Left lung (tissue), 4 donors: ENCODE measurements at regions not wholly inside any gene's neighbourhood (a gene's known extent, or its start where the extent isn't known, plus 50 kb on each side); places are given as distances from the start of the nearest gene placed in this dataset.

Experiments used
- ATAC-seq: fragments of 200-7000 bp; cut with Tn5 transposase; one replicate; pipeline ENCODE4 v1.9.1; 2020; ENCODE audit warnings: moderate library complexity
- DNase-seq, 4 donors: peaks; one replicate each; pipeline ENCODE4 v3.0.0-alpha.2; 2013 to 2020
- H3K27ac ChIP-seq, 2 donors: fragments of 200-600 bp; sonication (generic) in 1 of 2; one replicate each; pipeline versions ENCODE4 v1.5.0 to v1.8.0; 2020 to 2021
- H3K27me3 ChIP-seq, 2 donors: fragments of 200-600 bp; sonication (generic) in 1 of 2; one replicate each; pipeline versions ENCODE4 v1.5.0 to v1.8.0; 2020 to 2021
- H3K36me3 ChIP-seq, 2 donors: fragments of 200-600 bp; sonication (generic) in 1 of 2; one replicate each; pipeline versions ENCODE4 v1.5.0 to v1.8.0; 2020 to 2021
- H3K4me1 ChIP-seq, 2 donors: fragments of 200-600 bp; one replicate each; pipeline ENCODE4 v1.8.0; 2021
- H3K4me3 ChIP-seq, 2 donors: fragments of 200-600 bp; sonication (generic) in 1 of 2; one replicate each; pipeline versions ENCODE4 v1.5.0 to v1.8.0; 2020 to 2021; ENCODE audit warnings: mild to moderate bottlenecking in 1 of 2
- H3K9me3 ChIP-seq, 2 donors: fragments of 200-600 bp; sonication (generic) in 1 of 2; one replicate each; pipeline versions ENCODE4 v1.5.0 to v1.8.0; 2020 to 2021
- CTCF ChIP-seq, 2 donors: fragments of 200-600 bp; sonication (generic) in 1 of 2; IDR thresholded peaks; one replicate each; pipeline versions ENCODE4 v1.5.0 to v1.8.0; 2021; ENCODE audit warnings: antibody characterized with exemption in 2 of 2
- intact Hi-C, 2 donors: fragments of 100-400 bp; cut with DNase I; formaldehyde crosslinking; loops; one replicate each; pipeline versions ENCODE4 v1.11.2 to v1.14.2; 2022
- donor health status: DM: no; HTN: yes; CAD: no.
- donor health status: DM: no; HTN: no; CAD: no.

GRCh38 chr1:95311014-95311413 lies 77.0 kb downstream of the RWDD3 start:
- H3K27me3 ChIP-seq = peaks cover 0 to 26% of the 10 kb centered on the region in 2 donors
- intact Hi-C loops = no loop called here
- H3K9me3 ChIP-seq = no peaks in the 10 kb centered on the region
- no peaks in the 10 kb centered on the region for H3K36me3 ChIP-seq
- ATAC-seq (no peak), DNase-seq (no peak)
- H3K4me3 ChIP-seq = no peak overlapping the region
- H3K27ac ChIP-seq = no peak overlapping the region
- TF ChIP-seq CTCF (IDR thresholded peaks at IDR 0.05) = no peak
- H3K4me1 ChIP-seq = no peaks in the 10 kb centered on the region

DNA sequence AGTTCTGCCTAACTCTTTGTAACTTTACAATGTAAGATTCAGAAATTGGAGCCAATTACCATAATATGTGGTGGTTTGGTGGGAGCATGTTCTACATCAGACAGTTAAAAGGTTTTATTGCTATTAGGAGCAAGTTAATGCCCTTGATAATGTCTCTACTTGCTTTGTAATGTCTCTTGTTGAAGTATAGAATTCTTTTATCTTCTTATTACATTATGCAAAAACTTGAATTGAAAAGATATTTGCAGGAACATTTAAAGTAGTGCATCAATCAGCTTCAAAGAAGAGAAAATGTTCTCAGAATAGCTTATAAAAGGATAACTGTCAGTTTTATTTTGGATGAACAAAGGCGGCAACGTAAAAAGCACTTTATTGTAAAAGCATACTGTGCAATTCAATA lies 77.8 kb downstream of the RWDD3 start:
- intact Hi-C loops = no loop called here
- no peaks in the 10 kb centered on the region for H3K9me3 ChIP-seq
- no peak overlapping the region for H3K27ac ChIP-seq
- no peak overlapping the region for H3K4me3 ChIP-seq
- DNase-seq = no peak
- no peaks in the 10 kb centered on the region for H3K36me3 ChIP-seq
- ATAC-seq = no peak
- no peak for TF ChIP-seq CTCF (IDR thresholded peaks at IDR 0.05)
- H3K27me3 ChIP-seq = peaks cover 0 to 26% of the 10 kb centered on the region in 2 donors
- no peaks in the 10 kb centered on the region for H3K4me1 ChIP-seq

GRCh38 chr1:95312181-95312580 lies 78.2 kb downstream of the RWDD3 start:
- ATAC-seq (no peak), DNase-seq (no peak)
- Histone ChIP-seq H3K4me1 (no peaks in the 10 kb centered on the region), H3K36me3 (no peaks in the 10 kb centered on the region), H3K9me3 (no peaks in the 10 kb centered on the region), H3K4me3 (no peak overlapping the region), H3K27me3 (peaks cover 0 to 26% of the 10 kb centered on the region in 2 donors), H3K27ac (no peak overlapping the region)
- TF ChIP-seq CTCF (IDR thresholded peaks at IDR 0.05) = no peak
- intact Hi-C loops = no loop called here

GRCh38 chr1:95313527-95313926 lies 79.5 kb downstream of the RWDD3 start:
- Histone ChIP-seq H3K36me3 (no peaks in the 10 kb centered on the region), H3K4me1 (no peaks in the 10 kb centered on the region), H3K9me3 (no peaks in the 10 kb centered on the region), H3K27me3 (peaks cover 0 to 16% of the 10 kb centered on the region in 2 donors), H3K4me3 (no peak overlapping the region), H3K27ac (no peak overlapping the region)
- intact Hi-C loops = no loop called here
- no peak for ATAC-seq
- no peak for TF ChIP-seq CTCF (IDR thresholded peaks at IDR 0.05)
- DNase-seq = no peak

DNA sequence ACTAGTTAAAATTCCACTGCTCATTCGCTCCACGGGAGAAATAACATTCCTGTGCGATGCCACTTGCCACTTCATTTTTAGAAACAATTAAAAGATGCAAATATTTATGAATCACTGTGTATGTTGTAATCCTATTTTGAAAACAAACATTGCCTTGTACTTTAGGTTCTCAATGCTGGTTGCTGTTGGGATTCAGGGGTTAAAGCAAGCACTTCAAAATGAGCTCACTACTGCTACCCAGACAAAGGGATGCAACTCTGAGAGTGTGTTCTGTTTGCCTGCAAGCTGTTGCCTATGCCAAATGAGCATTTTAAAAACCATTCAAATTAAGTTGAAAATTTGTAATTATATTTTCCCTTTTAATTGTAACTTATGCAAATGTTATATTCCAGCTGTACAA lies 87.5 kb downstream of the RWDD3 start:
- no peak overlapping the region for H3K4me3 ChIP-seq
- no peaks in the 10 kb centered on the region for H3K27me3 ChIP-seq
- no peaks in the 10 kb centered on the region for H3K36me3 ChIP-seq
- intact Hi-C loops = no loop called here
- ATAC-seq (no peak), DNase-seq (no peak)
- no peaks in the 10 kb centered on the region for H3K9me3 ChIP-seq
- TF ChIP-seq CTCF (IDR thresholded peaks at IDR 0.05) = no peak
- H3K27ac ChIP-seq = no peak overlapping the region
- H3K4me1 ChIP-seq = no peaks in the 10 kb centered on the region
